HG03045 (cell line): ENCODE measurements at regions not wholly inside any gene's neighbourhood (a gene's known extent, or its start where the extent isn't known, plus 50 kb on each side); places are given as distances from the start of the nearest gene placed in this dataset.
"Not testable (repeated sequence)": the region's sequence is repeated elsewhere in the genome, so short reads cannot be mapped to it uniquely, and the experiment has no call there.

Experiments
- ATAC-seq: cut with Tn5 transposase; IDR thresholded peaks from one replicate; pipeline ENCODE4 v1.9.1; 2021; ENCODE audit warnings: mild to moderate bottlenecking, moderate library complexity; ENCODE audit not compliant: unreplicated experiment

DNA sequence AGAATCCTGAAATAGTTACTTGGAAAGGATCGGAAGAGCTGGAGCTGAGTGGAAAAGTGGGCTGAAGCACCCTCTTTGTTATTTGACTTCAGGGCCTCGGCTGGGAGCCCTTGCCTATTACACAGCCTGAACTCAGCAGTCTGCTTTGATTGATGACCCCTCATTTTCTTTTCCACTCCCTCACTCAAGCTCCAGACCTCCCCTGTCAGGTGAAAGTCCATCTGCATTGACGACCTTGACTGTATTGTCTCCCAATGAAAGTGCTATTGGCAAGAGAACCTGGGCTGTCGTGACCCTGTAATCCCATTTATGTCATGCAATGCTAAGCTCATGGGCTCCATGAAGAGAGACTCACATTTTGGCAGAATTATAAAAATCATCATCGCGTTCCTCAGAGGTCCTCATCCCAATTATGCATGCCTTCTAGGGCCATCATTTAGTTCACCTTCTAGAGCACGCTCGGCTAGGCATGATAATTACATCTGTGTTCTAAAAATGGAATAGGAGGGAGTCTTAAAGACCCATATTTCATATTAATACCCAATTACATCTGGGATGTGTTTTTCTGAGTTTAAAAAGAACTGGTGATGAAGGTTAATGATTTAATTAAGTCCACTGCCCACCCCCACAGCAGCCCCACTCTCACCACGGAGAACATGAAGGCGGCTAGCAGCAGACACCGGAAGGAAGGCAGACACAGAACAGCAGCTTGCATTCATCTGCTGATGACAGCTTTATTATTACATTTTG, 472.5 kb downstream of the PID1 start:
- ATAC-seq = no peak

DNA sequence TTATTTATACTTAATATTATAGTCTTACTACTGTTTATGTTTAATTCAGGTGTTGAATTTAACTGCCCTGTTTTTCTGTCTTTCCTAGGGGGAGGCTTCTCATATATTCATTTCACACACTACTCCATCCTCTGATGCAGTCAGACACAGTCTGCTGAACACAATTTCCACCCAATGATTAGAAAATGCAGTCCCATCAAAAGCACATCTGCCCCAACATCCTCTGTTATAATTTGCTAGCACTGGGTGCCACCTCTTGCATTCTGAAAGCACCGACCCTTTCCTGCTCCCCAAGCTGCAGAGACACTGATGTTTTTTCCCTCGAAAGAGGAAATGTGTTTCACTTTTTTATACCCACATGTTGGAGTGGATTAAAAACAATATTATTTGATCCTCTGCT, 474.7 kb downstream of the PID1 start:
- ATAC-seq = no peak

DNA sequence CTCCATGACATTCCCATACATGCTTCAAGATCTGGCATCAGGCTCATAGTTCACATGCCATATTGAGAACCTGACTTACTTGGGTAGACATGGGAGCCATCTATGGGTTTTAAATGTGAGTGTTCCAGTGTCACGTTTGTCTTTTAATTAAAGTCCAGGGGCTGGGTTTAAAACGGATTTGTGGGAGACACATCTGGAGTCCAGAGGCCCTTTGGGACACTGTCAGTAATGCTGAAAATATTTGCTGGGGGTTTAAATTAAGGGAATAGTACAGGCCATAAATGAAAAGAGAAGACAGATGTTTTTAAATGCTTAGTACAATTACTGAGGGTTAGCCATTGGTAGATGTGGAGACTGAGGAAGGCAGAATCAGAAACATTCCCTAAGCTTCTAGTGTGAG, 478.0 kb downstream of the PID1 start:
- ATAC-seq = no peak

DNA sequence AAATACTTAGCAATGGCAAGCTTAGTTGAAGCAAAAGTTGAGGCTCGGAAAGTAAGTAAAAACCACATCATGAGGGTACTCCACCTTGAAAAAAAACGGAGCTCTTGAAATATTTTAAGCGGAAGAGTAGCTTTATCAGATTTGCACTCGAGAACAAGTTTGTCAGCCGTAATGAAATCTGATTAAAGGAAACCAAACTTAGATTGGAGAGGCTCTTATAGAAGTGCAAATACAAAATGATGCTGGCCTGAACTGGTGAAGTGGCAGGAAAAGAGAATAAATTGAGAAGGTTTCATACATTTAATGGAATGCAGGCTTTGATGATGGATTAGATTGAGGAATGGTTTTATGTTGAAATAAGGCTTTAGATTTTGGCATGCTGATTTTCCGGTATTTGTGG, 484.2 kb downstream of the PID1 start:
- ATAC-seq = no peak

DNA sequence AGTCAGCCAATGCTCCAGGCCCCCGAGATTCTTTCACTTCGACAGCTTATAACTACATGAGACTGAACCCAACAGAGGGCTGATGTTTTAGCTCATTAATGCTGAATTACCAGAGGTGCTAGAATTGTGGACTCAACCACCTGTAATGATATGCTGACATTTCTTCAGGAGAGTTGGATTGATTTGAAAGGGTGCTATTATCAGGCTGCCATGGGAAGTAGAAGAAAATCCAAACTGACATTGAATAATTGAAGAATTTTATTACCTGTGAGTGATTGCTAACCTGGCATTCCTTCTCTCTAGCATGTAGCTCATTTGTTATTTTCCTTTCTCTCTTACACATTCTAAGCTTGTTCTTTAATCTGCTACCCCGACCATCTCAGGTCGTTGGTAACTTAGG, 488.8 kb downstream of the PID1 start:
- ATAC-seq = no peak

DNA sequence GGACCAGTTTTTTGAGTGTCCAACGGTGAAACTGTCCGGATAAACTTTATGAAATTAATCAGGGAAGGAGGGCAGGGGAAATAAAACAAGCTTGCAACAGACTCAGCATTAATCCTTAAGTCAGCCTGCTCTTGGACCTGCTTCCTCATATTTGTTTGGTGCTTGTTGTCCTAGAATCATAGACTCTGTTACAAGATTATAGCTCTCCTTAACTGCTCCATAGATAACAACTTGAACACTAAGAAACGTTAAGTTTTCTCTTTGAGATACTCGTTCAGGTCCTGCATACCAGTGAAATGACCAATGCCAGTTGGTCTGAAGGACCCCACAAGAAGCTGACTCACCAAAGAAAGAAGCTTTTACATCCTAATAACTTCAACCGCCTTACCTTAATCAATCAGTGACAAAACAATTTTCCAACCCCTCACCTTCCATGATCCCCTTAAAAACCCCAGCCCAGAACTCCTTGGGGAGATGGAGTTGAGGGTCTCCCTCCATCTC, 493.2 kb downstream of the PID1 start:
- ATAC-seq = no peak

DNA sequence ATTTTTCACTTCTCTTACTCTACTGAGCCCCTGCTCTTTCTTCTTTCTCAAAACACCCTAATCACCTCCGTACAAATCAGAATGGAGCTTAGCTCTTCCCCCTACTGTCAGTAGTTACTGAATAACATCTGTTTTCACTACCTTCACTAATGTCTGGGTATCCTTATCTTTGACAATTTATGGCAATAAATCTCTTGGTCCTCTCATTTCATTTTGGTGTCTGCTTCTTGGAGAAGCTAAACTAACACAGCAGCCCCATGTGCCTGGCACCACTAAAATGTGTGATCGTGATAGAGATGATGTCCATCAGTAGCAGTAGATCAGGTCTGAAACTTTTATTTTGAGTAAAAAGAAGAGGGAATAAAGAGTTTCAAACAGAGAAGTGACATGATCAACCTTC, 496.5 kb downstream of the PID1 start:
- no peak for ATAC-seq

DNA sequence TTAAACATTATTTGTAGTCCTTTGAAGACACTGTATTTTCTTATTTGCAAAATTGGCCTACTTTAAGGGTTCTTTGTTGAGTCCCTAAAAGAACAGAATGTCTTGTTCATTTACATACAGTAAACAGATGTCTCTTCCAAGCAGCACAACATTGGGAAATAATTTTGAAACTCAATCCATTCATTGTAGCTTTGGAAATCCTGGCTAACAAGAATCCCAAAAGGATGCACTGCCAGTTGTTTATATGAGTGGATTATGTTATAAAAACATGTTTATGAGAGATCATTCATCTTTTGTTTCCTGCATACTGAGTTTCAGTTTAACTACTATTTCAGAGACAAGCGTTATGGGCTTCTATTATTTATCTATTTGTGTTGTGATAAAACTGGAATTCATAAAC, 499.3 kb downstream of the PID1 start:
- no peak for ATAC-seq

DNA sequence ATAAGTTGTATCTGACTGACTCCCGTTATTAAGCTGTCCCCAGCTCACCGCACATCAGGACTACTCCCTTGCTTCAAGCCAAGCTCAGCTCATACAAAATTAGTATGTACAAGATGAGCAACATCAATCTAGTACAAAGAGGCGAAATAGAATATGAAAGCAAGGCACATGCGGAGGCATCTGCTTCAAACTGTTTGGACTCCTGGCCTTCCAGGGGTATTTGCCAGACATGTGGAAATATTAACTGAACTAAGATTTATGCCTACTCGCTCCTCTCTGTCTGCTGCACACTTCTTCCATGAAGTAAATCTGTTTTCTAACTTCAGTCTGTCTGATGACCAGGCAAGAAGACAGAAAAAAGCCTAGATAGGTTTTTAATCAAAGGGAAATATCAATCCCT, 499.8 kb downstream of the PID1 start:
- no peak for ATAC-seq

DNA sequence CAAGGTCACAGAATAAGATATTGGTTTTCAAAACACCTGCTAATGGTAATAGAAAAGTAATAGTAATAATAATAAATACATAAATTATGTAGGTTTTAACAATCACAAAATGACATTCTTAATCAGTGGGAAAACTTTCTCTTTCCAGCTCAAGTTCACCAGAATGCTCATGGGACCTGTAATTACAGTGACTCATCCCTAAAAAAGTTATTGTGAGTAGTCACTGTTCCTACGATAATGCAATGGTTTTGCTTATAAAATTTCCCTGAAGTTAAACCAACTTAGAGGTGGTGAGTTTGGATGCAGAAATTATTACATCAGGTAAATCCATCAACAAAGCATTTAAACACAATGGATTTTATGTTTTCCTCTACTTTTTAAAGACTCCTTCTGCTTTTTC, 502.3 kb downstream of the PID1 start:
- ATAC-seq = no peak

DNA sequence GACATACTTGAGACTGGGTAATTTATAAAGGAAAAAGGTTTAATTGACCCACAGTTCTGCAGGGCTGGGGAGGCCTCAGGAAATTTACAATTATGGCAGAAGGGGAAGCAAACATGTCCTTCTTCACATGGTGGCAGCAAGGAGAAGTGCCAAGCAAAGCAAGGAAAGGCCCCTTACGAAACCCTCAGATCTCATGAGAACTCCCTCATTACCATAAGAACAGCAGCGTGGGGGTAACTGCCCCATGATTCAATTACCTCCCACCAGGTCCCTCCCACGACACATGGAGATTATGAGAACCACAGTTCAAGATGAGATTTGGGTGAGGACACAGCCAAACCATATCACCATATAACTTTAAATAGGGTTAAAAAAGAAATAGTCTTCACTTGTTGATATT, 502.9 kb downstream of the PID1 start:
- ATAC-seq = not testable (repeated sequence)

DNA sequence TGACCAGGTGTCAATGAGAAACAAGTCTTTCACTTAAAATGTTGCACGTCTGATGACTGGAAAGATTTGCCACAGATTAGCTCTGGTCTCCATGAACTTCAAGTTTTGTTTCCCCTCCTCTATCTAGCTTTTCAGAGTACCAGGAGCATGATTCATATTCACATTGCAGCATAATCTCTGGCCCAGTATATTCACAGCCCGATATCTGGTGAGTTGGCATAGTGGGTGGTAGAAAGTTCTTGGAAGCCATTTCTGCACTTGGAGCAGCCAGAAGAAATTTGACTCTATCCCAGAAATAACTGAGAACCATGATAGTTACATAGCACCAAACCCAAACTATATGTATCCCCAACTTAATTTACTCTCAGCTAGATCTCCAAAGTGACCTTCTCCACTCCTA, 503.9 kb downstream of the PID1 start:
- no peak for ATAC-seq

DNA sequence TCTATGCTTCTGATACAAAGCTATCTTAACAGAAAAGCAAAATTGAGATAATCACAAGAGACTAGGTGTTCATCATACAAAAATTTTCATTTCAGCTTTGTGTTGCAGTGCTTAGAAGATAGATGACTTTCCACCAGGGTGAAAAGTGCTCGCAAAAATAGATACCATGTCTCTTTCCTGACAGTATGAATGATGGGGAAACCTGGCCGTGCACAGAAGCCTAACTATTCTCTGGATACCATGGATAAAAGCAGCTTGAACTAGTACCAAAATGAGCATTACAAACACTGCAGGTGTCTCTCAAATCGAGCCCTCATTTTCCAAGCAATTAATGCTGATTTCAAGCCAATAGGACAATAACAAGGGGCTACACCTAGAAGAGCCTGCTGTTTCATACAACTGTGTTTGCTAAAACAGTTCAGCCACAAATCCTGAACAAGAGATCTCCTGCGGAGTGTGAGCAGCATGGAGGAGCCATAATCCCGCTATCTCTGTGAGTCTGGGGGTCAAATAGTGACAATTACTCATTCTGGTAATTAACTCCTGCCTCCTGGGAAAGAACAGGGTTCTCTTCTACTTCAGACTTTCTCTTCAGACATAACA, 507.6 kb downstream of the PID1 start:
- ATAC-seq = no peak

DNA sequence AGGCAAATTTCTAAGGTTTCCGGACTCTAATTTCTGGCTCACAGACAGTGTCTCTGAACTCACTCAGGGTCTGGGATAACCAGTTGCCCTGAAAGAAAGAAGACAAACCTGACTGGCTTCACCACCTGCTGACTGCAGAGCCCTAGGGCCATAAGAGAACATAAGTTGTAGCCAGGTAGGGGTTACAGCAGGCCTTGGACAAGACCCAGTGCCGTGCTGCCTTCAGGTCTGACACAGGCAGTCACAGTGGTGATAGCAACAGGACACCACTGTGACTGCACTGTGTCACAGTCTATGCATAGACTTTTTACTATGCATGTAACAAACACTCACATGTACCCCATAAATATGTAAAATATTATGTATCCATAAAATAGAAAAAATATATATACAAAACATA, 508.5 kb downstream of the PID1 start:
- no peak for ATAC-seq

DNA sequence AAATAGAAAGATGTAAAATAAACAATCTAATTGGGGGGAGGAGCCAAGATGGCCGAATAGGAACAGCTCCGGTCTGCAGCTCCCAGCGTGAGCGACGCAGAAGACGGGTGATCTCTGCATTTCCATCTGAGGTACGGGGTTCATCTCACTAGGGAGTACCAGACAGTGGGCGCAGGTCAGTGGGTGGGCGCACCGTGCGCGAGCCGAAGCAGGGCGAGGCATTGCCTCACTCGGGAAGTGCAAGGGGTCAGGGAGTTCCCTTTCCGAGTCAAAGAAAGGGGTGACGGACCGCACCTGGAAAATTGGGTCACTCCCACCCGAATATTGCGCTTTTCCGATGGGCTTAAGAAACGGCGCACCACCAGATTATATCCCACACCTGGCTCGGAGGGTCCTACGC, 515.4 kb downstream of the PID1 start:
- not testable (repeated sequence) for ATAC-seq

DNA sequence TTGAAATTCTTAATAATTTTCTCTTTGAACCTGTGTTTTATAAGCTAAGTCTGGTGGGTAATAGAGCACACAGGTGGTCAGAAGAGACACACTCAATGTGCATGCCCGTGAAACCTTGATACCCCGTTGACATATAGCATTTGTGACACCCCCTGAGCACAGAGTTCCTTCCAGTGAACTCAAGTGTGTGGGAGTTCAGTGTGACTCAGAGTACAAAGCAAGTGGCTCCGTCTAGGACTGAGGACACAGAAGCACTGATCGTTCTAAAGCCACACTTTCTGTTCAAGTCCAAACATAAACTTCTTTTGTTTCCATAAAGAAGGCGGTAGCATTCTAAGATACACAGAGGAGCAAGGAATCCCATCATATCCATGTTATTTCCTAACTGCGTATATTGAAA, 523.6 kb downstream of the PID1 start:
- no peak for ATAC-seq

DNA sequence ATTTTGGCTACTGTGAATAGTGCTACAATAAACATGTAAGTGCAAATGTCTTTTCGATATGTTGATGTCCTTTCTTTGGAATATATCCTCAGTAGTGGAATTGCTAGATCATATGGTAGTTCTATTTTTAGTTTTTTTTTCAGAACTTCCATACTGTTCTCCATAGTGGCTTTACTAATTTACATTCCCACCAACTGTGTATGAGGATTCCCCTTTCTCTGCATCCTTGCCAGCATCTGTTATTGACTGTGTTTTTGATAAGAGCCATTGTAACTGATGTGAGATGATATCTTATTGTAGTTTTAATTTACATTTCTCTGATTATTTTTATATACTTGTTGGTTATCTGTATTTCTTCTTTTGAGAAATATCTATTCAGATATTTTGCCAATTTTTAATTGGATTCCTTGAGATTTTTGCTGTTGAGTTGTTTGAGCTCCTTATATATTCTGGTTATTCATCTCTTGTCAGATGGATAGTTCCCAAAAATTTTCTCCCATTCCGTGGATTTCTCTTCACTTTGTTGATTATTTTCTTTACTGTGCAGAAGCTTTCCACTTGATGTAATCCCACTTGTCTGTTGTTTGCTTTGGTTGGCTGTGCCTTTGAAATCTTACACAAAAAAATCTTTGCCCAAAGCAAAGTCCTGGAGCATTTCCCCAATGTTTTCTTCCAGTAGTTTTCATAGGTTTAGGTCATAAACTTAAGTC, 532.3 kb downstream of the PID1 start:
- no peak for ATAC-seq

DNA sequence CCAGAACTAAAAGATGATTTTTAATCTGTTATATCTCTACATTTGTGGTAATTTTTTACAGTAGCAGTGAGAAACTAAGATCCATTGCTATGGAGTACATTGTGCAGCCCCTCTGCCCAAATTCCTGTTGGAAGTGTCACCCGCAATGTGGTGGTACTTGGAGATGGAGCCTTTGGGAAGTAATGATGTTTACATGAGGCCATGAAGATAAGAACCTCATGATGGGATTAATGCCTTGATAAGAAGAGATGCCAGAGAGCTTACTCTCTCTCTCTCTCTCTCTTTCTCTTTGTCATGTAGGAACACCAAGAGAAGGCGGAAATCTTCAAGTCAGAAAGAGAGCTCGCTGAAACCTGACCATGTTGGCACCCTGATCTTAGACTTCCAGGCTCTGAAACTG, 535.4 kb downstream of the PID1 start:
- ATAC-seq = no peak

DNA sequence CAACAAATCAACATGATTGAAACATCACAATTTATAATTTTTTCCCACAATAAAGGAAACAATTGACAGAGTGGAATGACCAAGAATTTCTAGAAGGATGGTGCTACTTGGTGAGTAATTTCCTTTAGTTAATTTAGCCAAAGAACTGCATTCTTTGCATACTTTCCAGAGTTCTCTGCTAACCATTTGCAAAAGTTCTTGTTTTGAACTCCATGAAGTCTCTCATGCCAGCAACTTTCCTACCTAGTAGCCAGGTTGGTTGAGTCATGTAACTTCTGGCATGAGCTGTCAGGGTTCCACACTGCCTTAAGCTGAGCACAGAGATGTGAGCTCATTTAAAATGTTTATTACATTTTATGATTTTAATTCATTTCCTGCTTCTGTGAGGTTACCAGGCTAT, 539.6 kb downstream of the PID1 start:
- no peak for ATAC-seq

DNA sequence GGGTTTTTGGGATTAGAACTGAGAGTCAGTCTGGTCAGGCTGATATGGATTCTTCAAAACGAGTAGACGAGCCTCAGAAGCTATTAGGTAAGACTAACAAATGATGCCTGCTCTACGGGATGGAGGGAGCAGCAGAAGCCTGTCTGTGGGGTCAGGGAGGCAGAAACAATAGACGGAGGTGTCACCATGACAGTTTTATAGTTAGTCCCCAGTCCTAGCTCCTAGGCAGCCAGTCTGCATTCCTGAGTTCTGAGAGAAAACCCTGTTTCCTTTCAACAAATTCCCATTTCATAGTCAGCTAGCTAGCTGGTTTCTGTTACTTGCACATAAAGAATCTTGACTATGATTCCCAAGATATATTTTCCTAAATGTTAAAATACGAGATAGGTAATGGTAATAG, 542.1 kb downstream of the PID1 start:
- no peak for ATAC-seq

DNA sequence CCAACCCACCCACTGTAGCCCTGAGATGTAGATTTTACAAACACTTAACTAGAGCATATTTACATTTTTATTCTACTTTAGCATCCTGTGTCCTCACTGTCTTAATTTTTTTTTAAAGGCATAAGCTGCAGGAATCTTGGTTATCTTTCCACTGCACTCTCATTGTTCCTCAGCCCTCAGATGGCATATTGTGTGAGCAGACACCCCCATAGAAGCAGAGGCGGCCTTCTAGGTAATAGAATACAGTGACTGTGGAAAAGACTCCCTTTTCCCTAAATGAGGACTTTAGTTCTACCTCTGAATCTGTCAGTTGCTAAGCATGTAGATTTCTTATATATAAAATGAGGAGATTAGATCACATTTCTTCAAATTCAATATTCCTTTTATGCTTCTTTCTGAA, 543.5 kb upstream of the SPHKAP start:
- no peak for ATAC-seq

DNA sequence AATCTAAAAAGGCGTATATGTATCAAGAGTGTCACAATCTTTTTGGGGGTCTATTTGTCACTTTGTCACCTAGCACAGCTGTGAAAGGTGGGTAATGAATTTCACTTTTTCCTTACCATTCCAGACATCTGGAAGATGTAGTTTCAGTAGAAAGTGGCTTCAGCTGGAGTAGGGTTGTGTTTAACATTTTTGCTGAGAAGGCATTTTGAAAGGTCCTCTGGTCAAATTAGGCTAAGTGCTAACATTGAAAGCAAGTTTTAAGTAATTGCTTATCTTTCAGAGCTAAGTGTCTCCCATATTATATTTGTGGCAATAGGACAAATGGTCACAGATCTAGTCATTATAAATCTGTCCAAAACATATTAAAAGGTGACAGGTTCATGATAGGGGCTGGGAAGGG, 542.1 kb upstream of the SPHKAP start:
- no peak for ATAC-seq
